SH-SY5Y (cell line): ENCODE measurements at regions not wholly inside any gene's neighbourhood (a gene's known extent, or its start where the extent isn't known, plus 50 kb on each side); places are given as distances from the start of the nearest gene placed in this dataset.

Experiments
- GATA2 ChIP-seq: IDR thresholded peaks from 2 replicates; pipeline ENCODE4 v1.6.1; 2011; ENCODE audit warnings: mild to moderate bottlenecking, low read depth, low read length
- GATA3 ChIP-seq: IDR thresholded peaks from 2 replicates; pipeline ENCODE4 v1.6.1; 2011; ENCODE audit warnings: low read depth, mild to moderate bottlenecking, low read length, moderate library complexity

DNA sequence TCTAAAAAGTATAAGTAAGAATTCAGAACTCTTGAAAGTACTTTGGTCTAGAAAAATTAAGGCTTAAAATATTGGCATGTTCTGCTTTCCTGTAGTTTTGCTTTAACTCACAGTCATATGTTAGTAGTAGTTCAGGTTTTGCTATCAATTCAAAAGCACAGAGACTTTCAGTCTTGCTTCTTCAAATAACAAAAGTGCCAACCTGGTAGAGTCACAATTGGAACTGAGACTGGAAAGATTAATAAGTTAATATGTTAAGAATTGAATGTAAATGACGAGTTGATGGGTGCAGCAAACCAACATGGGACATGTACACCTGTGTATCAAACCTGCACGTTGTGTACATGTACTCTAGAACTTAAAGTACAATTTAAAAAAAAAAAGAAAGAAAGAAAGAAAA is 822.3 kb downstream of the MTRR start:
- TF ChIP-seq GATA2, result no peak
- TF ChIP-seq GATA3, result no peak
